AML-193 (cell line): ENCODE measurements at regions not wholly inside any gene's neighbourhood (a gene's known extent, or its start where the extent isn't known, plus 50 kb on each side); places are given as distances from the start of the nearest gene placed in this dataset.

ENCODE experiments used
- DNase-seq, 2 experiments: peaks; one replicate each; lab custom pipeline; 2025; lab: John Stamatoyannopoulos, UW

GRCh38 chr9:107751567-107752210, 262.1 kb upstream of the KLF4 start:
- no peak for DNase-seq

- no peak for DNase-seq
These were observed 261.4 kb upstream of the KLF4 start for GRCh38 chr9:107750741-107751566.

GRCh38 chr9:107749787-107750444, 260.3 kb upstream of the KLF4 start:
- DNase-seq: no peak

GRCh38 chr9:107744873-107745272, 255.3 kb upstream of the KLF4 start:
- DNase-seq: no peak

GRCh38 chr9:107742531-107743309, 253.2 kb upstream of the KLF4 start:
- no peak for DNase-seq

GRCh38 chr9:107740088-107740980, 250.8 kb upstream of the KLF4 start:
- no peak for DNase-seq

GRCh38 chr9:107739601-107740082, 250.1 kb upstream of the KLF4 start:
- DNase-seq: no peak

GRCh38 chr9:107738789-107739188, 249.2 kb upstream of the KLF4 start:
- no peak for DNase-seq

GRCh38 chr9:107737987-107738743, 248.6 kb upstream of the KLF4 start:
- DNase-seq: no peak

- DNase-seq: no peak
These were observed 248.0 kb upstream of the KLF4 start for GRCh38 chr9:107737610-107737986.

- DNase-seq: no peak
These were observed 246.3 kb upstream of the KLF4 start for GRCh38 chr9:107735821-107736220.

GRCh38 chr9:107734256-107735013, 244.9 kb upstream of the KLF4 start:
- DNase-seq: no peak

GRCh38 chr9:107733523-107733894, 243.9 kb upstream of the KLF4 start:
- no peak for DNase-seq

- DNase-seq: no peak
These were observed 243.4 kb upstream of the KLF4 start for GRCh38 chr9:107732781-107733522.

- no peak for DNase-seq
These were observed 241.7 kb upstream of the KLF4 start for GRCh38 chr9:107731115-107731762.

GRCh38 chr9:107730666-107731065, 241.1 kb upstream of the KLF4 start:
- no peak for DNase-seq

- DNase-seq: no peak
These were observed 237.7 kb upstream of the KLF4 start for GRCh38 chr9:107727086-107727780.

GRCh38 chr9:107723015-107723414, 233.4 kb upstream of the KLF4 start:
- no peak for DNase-seq
